WERI-Rb-1 (cell line): ENCODE measurements at regions not wholly inside any gene's neighbourhood (a gene's known extent, or its start where the extent isn't known, plus 50 kb on each side); places are given as distances from the start of the nearest gene placed in this dataset.

ENCODE experiments used
- DNase-seq: peaks from one replicate; pipeline ENCODE4 v3.0.0-alpha.2; 2020
- H3K27ac ChIP-seq: fragments of 250-450 bp; sonication (Bioruptor Pico); 2 replicates; pipeline ENCODE4 v1.5.1; 2020; ENCODE audit warnings: mild to moderate bottlenecking, moderate library complexity
- H3K27me3 ChIP-seq: fragments of 250-450 bp; sonication (Bioruptor Pico); 2 replicates; pipeline ENCODE4 v1.5.1; 2021; ENCODE audit warnings: mild to moderate bottlenecking, low read depth, moderate library complexity; ENCODE audit not compliant: insufficient read depth, severe bottlenecking
- H3K36me3 ChIP-seq: fragments of 250-450 bp; sonication (Bioruptor Pico); 2 replicates; pipeline ENCODE4 v1.5.1; 2020; ENCODE audit warnings: mild to moderate bottlenecking, moderate library complexity
- H3K4me3 ChIP-seq: 2 replicates; pipeline ENCODE4 v1.5.1; 2011; ENCODE audit warnings: low read depth, mild to moderate bottlenecking, control low read depth, low read length
- H3K9me3 ChIP-seq: fragments of 250-450 bp; sonication (Bioruptor Pico); 2 replicates; pipeline ENCODE4 v1.5.1; 2021; ENCODE audit warnings: mild to moderate bottlenecking, moderate library complexity; ENCODE audit not compliant: severe bottlenecking
- TF ChIP-seq, protein P1 (sequence below): IDR thresholded peaks from 2 replicates; pipeline ENCODE4 v1.5.1; 2011; ENCODE audit warnings: low read depth, mild to moderate bottlenecking, control low read depth, inconsistent platforms, low read length

DNA sequence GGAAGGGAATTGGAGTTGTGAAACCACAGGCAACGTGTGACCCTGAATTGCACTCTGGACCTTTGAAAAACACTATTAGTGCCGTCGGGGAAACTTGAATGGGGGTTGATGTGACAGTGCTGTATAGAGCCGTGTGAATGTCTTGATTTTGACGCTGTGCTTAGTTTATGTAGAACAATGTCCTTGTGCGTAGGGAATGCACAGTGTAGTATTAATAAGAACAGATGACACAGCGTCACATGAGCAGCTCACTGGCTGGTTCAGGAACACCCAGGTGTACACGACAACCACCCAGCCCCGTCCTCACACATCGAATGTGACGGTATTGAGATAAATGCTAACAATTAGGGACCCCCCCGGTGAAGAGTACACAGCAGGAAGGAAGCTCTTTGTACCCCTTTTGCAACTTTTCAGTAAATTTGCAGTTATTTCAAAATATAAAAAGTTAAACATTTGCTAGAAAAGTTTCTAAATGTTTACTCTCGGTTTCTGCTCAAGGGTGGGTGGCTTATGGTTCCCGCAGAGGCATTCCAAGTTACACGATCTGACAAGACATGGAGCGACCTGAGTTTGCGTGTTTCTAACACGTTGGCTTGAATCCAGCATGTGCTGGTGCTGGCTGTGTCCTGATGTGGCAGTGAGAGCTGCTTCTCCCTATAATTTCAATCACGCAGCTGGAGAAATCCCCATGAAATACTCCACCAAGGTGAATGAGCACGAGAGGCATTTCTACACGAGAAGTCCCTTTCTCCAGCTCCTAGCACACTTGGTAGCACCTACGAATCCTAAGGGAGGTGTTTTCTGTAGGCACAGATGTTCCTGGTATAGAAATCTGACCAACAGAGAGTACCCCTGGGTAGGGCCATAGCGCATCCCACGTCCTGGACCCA is 208.0 kb upstream of the EXOC2 start:
- no peaks in the 10 kb centered on the region for H3K9me3 ChIP-seq
- H3K27me3 ChIP-seq = no peaks in the 10 kb centered on the region
- TF ChIP-seq, protein P1, sequence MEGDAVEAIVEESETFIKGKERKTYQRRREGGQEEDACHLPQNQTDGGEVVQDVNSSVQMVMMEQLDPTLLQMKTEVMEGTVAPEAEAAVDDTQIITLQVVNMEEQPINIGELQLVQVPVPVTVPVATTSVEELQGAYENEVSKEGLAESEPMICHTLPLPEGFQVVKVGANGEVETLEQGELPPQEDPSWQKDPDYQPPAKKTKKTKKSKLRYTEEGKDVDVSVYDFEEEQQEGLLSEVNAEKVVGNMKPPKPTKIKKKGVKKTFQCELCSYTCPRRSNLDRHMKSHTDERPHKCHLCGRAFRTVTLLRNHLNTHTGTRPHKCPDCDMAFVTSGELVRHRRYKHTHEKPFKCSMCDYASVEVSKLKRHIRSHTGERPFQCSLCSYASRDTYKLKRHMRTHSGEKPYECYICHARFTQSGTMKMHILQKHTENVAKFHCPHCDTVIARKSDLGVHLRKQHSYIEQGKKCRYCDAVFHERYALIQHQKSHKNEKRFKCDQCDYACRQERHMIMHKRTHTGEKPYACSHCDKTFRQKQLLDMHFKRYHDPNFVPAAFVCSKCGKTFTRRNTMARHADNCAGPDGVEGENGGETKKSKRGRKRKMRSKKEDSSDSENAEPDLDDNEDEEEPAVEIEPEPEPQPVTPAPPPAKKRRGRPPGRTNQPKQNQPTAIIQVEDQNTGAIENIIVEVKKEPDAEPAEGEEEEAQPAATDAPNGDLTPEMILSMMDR = no peak
- DNase-seq = no peak
- H3K36me3 ChIP-seq = no peaks in the 10 kb centered on the region
- no peak overlapping the region for H3K27ac ChIP-seq
- no peak overlapping the region for H3K4me3 ChIP-seq

DNA sequence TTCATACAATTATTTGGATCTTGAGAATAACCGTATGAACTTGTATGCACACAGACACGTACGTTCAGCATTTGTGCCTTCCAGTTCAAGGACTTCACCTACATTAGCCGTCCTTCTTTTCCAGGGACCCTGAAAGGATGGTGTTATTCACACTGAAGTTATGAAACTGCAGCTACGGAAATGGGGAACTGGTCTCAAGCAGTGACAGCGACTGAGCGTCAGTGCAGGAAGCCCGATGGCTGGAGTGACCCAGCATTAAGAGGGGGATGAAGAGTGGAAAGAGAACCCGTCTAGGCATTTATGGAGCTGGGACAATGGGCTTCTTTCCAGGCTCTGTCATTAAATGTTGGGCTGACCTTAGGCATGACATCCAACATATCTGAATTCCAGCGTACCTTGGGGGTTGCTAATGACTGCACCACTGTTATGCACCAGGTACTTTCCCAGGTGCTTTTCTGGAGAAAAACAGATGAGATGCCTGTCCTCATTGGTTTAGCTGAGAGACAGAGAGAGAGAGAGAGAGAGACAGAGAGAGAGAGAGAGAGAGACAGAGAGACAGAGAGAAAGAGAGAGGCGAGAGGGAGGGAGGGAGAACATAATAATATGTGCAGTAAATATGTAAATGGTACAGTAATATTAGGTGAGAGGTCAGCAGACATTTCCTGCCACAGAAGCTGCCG is 204.7 kb upstream of the EXOC2 start:
- TF ChIP-seq, protein P1 = no peak
- Histone ChIP-seq H3K4me3 (no peak overlapping the region), H3K27ac (no peak overlapping the region), H3K36me3 (no peaks in the 10 kb centered on the region), H3K27me3 (no peaks in the 10 kb centered on the region), H3K9me3 (no peaks in the 10 kb centered on the region)
- DNase-seq = no peak

DNA sequence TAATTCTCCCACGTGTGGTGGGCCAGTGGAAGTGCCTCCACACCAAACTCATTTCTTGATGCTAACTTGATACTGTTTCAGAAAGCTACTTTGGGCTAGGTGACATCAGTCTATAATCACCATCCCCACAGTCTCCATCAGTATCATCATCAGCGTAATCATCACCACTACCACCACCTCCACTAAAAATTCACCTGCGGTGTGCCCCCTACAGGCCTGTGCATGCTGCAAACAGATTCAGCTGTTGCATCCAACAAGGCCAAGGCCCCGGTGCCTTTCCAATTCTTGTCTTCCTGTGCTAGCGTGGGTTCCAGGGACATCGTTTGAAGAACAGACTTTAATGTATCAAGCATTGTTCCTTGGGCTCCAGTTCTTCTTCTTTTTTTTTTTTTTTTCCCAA is 201.3 kb upstream of the EXOC2 start:
- DNase-seq = peak; percentile 45
- no peak overlapping the region for H3K27ac ChIP-seq

DNA sequence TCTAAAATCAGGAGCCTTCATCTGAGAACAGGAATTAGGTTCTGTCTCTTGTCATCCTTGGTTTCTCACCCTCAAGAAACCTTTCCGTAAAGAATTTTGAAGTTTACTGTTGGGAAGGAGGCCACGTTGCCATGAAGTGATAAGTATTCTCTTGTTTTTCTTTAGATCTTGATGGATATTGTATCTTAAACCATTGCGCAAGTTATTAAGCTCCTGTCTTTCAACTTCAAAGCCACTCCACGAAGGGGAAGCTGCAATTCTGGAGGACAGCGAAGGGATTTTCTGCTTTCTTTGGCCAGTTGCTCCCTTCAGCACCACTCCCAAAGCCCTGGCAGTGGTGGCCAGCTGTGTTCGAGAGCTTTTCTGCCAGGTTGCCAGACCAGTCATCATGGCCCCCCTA is 198.1 kb upstream of the EXOC2 start:
- Histone ChIP-seq H3K27ac (no peak overlapping the region), H3K4me3 (no peak overlapping the region), H3K9me3 (no peaks in the 10 kb centered on the region), H3K27me3 (no peaks in the 10 kb centered on the region), H3K36me3 (no peaks in the 10 kb centered on the region)
- DNase-seq = no peak
- TF ChIP-seq, protein P1 = no peak

More for the DNA sequence above, 201.3 kb upstream of the EXOC2 start:
- Histone ChIP-seq H3K36me3 (no peaks in the 10 kb centered on the region), H3K27me3 (no peaks in the 10 kb centered on the region), H3K9me3 (no peaks in the 10 kb centered on the region), H3K4me3 (no peak overlapping the region)
- TF ChIP-seq, protein P1 = peak; percentile 81

DNA sequence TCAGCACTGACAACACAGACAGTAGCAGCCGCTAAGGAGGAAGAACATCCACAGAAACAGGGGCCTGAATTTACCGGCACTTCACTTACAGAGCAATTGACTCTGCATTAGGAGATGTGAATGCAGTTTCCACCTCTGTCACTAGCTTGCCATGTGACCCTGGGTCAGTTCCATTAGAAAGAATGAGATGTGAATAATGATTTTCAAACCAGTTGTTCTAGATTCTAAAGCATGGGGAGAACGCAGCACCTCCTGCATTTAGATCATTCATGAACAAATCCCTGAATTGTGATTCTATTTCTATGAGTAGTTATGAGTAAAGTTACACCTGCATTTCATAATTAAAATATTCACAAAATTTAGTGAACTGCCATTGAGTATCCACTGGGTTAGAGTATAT is 197.3 kb upstream of the EXOC2 start:
- Histone ChIP-seq H3K9me3 (no peaks in the 10 kb centered on the region), H3K27ac (no peak overlapping the region), H3K36me3 (no peaks in the 10 kb centered on the region), H3K4me3 (no peak overlapping the region), H3K27me3 (no peaks in the 10 kb centered on the region)
- TF ChIP-seq, protein P1 = no peak
- DNase-seq = no peak
